Stomach (tissue), 8 donors: ENCODE measurements at regions not wholly inside any gene's neighbourhood (a gene's known extent, or its start where the extent isn't known, plus 50 kb on each side); places are given as distances from the start of the nearest gene placed in this dataset.

Source experiments
- DNase-seq, 2 donors: peaks; one replicate each; pipeline versions ENCODE4 v3.0.0 to v3.0.0-alpha.2; 2013 to 2019
- H3K27ac ChIP-seq, 5 donors: fragments of 200-600 bp in 4 of 5; sonication (generic) in 4 of 5; one replicate each; pipeline ENCODE4 v1.5.1; 2013 to 2019; ENCODE audit warnings: mild to moderate bottlenecking in 1 of 5, moderate library complexity in 1 of 5
- H3K27me3 ChIP-seq, 3 donors: fragments of 200-600 bp; sonication (generic); one replicate each; pipeline ENCODE4 v1.5.1; 2017 to 2019; ENCODE audit warnings: mixed run types in 1 of 3
- H3K36me3 ChIP-seq, 4 donors: fragments of 200-600 bp; sonication (generic); 1 replicate in 3 of 4; 2 replicates in 1 of 4; pipeline ENCODE4 v1.5.1; 2016 to 2019
- H3K4me1 ChIP-seq, 4 donors: fragments of 200-600 bp; sonication (generic); one replicate each; pipeline ENCODE4 v1.5.1; 2016 to 2019
- H3K4me3 ChIP-seq, 4 donors: fragments of 200-600 bp; sonication (generic) in 3 of 4; one replicate each; pipeline ENCODE4 v1.5.1; 2016 to 2019; ENCODE audit warnings: mild to moderate bottlenecking in 1 of 4
- H3K9me3 ChIP-seq, 4 donors: fragments of 200-600 bp; sonication (generic); one replicate each; pipeline ENCODE4 v1.5.1; 2016 to 2019
- CTCF ChIP-seq, 7 experiments: fragments of 450-650 bp in 4 of 7; fragments of 200-600 bp in 3 of 7; sonication (generic) in 3 of 7; IDR thresholded peaks; one replicate each; pipeline ENCODE4 v1.5.1; 2016 to 2019; ENCODE audit warnings: antibody characterized with exemption in 7 of 7, control low read depth in 2 of 7, mild to moderate bottlenecking in 1 of 7
- EP300 ChIP-seq: sonication (generic); formaldehyde crosslinking; IDR thresholded peaks from one replicate; pipeline ENCODE4 v1.6.1; 2017; ENCODE audit warnings: antibody characterized with exemption
- POLR2A ChIP-seq, 4 donors: fragments of 450-650 bp; IDR thresholded peaks; one replicate each; pipeline ENCODE4 v1.6.1; 2016; ENCODE audit warnings: antibody characterized with exemption in 4 of 4, control low read depth in 2 of 4, mild to moderate bottlenecking in 1 of 4, moderate library complexity in 1 of 4
- POLR2AphosphoS5 ChIP-seq, 3 donors: sonication (generic); formaldehyde crosslinking; IDR thresholded peaks; one replicate each; pipeline ENCODE4 v1.6.1; 2016; ENCODE audit warnings: antibody characterized with exemption in 3 of 3
- WGBS, 5 donors: extraction: QIAGEN DNeasy Blood & Tissue Kit in 3 of 5; methylation state at CpG; one replicate each; pipeline versions ENCODE4 v1.1.5 to v1.1.7; 2013 to 2018; 5-methylcytosine and 5-hydroxymethylcytosine counted together
- intact Hi-C: fragments of 100-400 bp; cut with DNase I; formaldehyde crosslinking; loops from one replicate; pipeline ENCODE4 v1.15.1; 2023; ENCODE audit warnings: low total_unique reads
- donor health status: healthy with polysubstance abuse.
- donor health status: Bipolar disorder and iron deficiency.
- donor health status: healthy.

DNA sequence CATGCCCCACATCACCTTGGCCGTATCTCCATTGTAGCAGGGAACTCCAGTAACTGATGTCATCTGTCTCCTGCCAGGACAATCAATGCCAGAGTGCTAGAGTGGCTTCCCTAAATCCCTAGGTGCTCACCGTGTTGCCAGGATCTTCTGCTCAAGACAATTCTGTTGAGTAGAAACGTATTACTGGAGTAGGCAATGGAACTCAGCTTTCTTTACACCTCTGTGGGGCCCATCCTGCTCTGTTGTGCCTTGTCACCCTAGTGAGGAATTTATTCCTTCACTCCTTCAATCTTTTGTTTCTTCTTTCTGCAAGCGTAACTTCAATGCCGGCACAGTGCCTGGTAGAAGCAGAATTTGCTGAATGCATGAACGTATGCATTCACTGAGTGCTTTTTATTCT, 305.5 kb upstream of the ZMIZ1 start:
- TF ChIP-seq CTCF (IDR thresholded peaks at IDR 0.05): no peak
- no peak for TF ChIP-seq POLR2AphosphoS5 (IDR thresholded peaks at IDR 0.05)
- no peak for TF ChIP-seq POLR2A (IDR thresholded peaks at IDR 0.05)
- no peak for TF ChIP-seq EP300
- Histone ChIP-seq H3K27me3 (no peaks in the 10 kb centered on the region), H3K4me1 (peaks cover 0 to 16% (median 0%) of the 10 kb centered on the region in 4 donors), H3K36me3 (no peaks in the 10 kb centered on the region), H3K9me3 (no peaks in the 10 kb centered on the region), H3K4me3 (no peak overlapping the region), H3K27ac (peak overlapping the region in 2 of 5 donors; percentile 36 to 66)
- WGBS, 5 donors: 70 to 91% (median 86%) methylated on average over 6 of the region's 6 CpGs
- DNase-seq: no peak
- intact Hi-C loops: no loop called here

DNA sequence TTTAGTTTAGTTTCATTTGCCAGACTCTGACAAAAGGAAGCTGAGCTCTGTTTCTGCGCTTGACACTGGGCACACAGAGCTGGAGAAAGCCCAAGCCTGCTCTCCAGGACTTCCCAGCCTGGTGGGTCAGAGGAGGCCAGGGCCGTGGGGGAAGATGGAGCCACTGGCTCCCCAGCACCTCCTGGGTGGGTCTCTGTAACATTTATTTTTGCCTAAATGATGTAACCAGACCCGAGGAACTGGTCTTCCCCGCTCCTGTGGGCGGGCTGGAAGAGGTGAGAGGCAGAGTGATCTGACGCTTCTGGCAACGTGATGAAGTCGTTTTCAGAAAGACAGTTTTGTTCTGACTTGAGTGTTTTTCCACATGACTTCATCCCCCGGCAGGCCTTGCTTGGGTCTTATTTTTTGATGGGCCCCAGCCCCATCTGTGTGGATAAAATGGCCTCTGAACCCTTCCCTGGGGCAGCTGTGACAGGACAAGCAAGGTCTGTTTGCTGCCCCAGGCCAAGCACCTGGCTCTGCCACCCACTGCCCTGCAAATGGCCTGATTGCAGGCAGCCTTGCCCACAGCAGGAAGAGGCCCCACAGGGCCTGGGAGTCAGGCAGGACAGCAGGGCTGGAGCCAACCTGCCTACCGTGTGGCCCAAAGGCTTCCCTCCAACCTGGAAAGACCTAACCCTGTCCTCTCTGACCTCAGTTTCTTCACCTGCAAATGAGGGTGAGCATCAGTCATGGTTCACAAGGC, 304.9 kb upstream of the ZMIZ1 start:
- no peak for TF ChIP-seq CTCF (IDR thresholded peaks at IDR 0.05)
- TF ChIP-seq POLR2A (IDR thresholded peaks at IDR 0.05): no peak
- no peak for TF ChIP-seq EP300
- no peak for TF ChIP-seq POLR2AphosphoS5 (IDR thresholded peaks at IDR 0.05)
- peaks cover 0 to 19% (median 0%) of the 10 kb centered on the region in 4 donors for H3K4me1 ChIP-seq
- WGBS, 5 donors: 62 to 74% (median 68%) methylated on average over 9 to 10 of the region's 10 CpGs
- DNase-seq: peak in 1 of 2 donors; percentile 67
- no peaks in the 10 kb centered on the region for H3K9me3 ChIP-seq
- intact Hi-C loops: no loop called here
- no peak overlapping the region for H3K4me3 ChIP-seq
- no peaks in the 10 kb centered on the region for H3K36me3 ChIP-seq
- H3K27ac ChIP-seq: peak overlapping the region in 2 of 5 donors; percentile 36 to 66
- H3K27me3 ChIP-seq: no peaks in the 10 kb centered on the region

DNA sequence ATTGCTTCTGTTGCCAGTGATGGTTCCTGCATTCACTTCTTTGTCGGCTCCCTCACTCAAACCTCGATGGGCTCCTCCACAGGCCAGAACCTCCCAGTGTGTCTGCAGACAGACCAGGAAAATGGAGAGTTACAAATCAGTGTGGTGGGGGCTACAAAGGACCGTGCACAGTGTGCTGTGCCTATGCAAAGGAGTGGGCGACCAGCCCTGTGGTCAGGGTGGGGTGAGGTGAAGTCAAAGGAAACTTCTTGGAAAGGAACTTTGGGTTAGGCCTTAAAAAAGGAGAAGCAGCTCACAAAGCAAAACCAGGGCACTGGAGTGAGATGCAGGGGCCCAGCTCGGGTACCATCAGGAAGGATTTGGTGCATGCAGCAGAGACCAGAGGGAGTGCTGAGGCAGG, 304.3 kb upstream of the ZMIZ1 start:
- 72 to 87% (median 82%) methylated on average over 5 of the region's 5 CpGs for WGBS, 5 donors
- Histone ChIP-seq H3K27ac (peak overlapping the region in 1 of 5 donors; percentile 66), H3K36me3 (no peaks in the 10 kb centered on the region), H3K4me3 (no peak overlapping the region), H3K27me3 (no peaks in the 10 kb centered on the region), H3K9me3 (no peaks in the 10 kb centered on the region), H3K4me1 (peaks cover 0 to 19% (median 0%) of the 10 kb centered on the region in 4 donors)
- intact Hi-C loops: no loop called here
- no peak for DNase-seq
- TF ChIP-seq CTCF (IDR thresholded peaks at IDR 0.05) (no peak), POLR2AphosphoS5 (IDR thresholded peaks at IDR 0.05) (no peak), EP300 (no peak), POLR2A (IDR thresholded peaks at IDR 0.05) (no peak)

DNA sequence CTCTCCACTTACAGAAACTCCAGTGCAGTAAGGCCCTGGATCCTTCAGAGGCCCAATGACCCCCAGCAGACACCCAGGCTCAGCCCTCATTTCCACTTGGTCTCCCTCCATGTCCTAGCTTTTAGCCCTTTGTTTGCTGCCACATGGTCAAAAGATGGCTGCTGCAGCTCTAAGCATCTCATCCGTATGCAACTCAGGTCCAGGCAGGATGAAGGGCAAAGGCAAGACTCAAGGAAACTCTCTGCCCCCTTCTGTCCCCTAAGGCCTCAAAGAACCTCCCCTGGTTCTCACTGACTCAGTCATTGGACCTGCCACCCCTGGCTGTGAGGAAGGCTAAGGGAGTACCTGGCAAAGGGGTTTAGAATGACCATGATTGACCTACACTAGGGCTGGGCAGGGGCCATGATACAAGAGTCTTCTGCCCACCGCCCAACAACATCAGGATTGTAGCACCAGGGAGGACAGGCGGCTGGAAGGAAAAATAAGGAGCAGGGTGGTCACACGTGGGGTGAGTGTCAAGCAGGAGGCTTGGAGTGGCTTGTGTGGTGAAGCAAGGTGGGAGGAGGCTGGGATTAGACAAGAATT, 303.8 kb upstream of the ZMIZ1 start:
- intact Hi-C loops: no loop called here
- peaks cover 0 to 19% (median 0%) of the 10 kb centered on the region in 4 donors for H3K4me1 ChIP-seq
- H3K27me3 ChIP-seq: no peaks in the 10 kb centered on the region
- H3K36me3 ChIP-seq: no peaks in the 10 kb centered on the region
- H3K27ac ChIP-seq: no peak overlapping the region
- TF ChIP-seq EP300 (no peak), POLR2A (IDR thresholded peaks at IDR 0.05) (no peak), CTCF (IDR thresholded peaks at IDR 0.05) (no peak), POLR2AphosphoS5 (IDR thresholded peaks at IDR 0.05) (no peak)
- 93 to 97% (median 95%) methylated on average over 4 of the region's 4 CpGs for WGBS, 5 donors
- no peaks in the 10 kb centered on the region for H3K9me3 ChIP-seq
- no peak overlapping the region for H3K4me3 ChIP-seq
- DNase-seq: no peak
